PFSK-1 (cell line): ENCODE measurements at regions not wholly inside any gene's neighbourhood (a gene's known extent, or its start where the extent isn't known, plus 50 kb on each side); places are given as distances from the start of the nearest gene placed in this dataset.

ENCODE experiments used
- FOXP2 ChIP-seq: optimal IDR thresholded peaks from 2 replicates; pipeline ENCODE3; 2011; ENCODE audit warnings: borderline replicate concordance, control low read depth, inconsistent platforms; ENCODE audit not compliant: insufficient read depth; ENCODE audit errors: extremely low read length, extremely low read depth
- POLR2AphosphoS5 ChIP-seq: IDR thresholded peaks from 2 replicates; pipeline ENCODE4 v1.6.1; 2012; ENCODE audit warnings: low read depth, mild to moderate bottlenecking, control low read depth, low read length, moderate library complexity
- REST ChIP-seq, 2 experiments: IDR thresholded peaks; 2 replicates each; pipeline versions ENCODE4 v1.6.1 to v1.8.0; 2011 to 2012; ENCODE audit warnings: low read depth in 2 of 2, low read length in 2 of 2, control low read depth in 1 of 2, inconsistent platforms in 1 of 2, mild to moderate bottlenecking in 1 of 2, moderate library complexity in 1 of 2; ENCODE audit not compliant: insufficient read depth in 1 of 2
- SIN3A ChIP-seq: IDR thresholded peaks from 2 replicates; pipeline ENCODE4 v1.6.1; 2012; ENCODE audit warnings: mild to moderate bottlenecking, low read length, moderate library complexity, borderline replicate concordance; ENCODE audit not compliant: insufficient read depth
- TAF1 ChIP-seq: IDR thresholded peaks from 2 replicates; pipeline ENCODE4 v1.6.1; 2012; ENCODE audit warnings: low read length, control low read depth, borderline replicate concordance; ENCODE audit not compliant: insufficient read depth

- TF ChIP-seq TAF1 (no peak), POLR2AphosphoS5 (no peak), REST (IDR thresholded peaks at IDR 0.05; ENCODE audit: insufficient read depth in 1 of 2, low read depth in 2 of 2, low read length in 2 of 2) (no peak), SIN3A (no peak), FOXP2 (no peak)
These were observed 298.4 kb downstream of the MAFB start for GRCh38 chr20:40390654-40391053.
